ENCODE measurements at regions not wholly inside any gene's neighbourhood (a gene's known extent, or its start where the extent isn't known, plus 50 kb on each side); places are given as distances from the start of the nearest gene placed in this dataset.

DNA sequence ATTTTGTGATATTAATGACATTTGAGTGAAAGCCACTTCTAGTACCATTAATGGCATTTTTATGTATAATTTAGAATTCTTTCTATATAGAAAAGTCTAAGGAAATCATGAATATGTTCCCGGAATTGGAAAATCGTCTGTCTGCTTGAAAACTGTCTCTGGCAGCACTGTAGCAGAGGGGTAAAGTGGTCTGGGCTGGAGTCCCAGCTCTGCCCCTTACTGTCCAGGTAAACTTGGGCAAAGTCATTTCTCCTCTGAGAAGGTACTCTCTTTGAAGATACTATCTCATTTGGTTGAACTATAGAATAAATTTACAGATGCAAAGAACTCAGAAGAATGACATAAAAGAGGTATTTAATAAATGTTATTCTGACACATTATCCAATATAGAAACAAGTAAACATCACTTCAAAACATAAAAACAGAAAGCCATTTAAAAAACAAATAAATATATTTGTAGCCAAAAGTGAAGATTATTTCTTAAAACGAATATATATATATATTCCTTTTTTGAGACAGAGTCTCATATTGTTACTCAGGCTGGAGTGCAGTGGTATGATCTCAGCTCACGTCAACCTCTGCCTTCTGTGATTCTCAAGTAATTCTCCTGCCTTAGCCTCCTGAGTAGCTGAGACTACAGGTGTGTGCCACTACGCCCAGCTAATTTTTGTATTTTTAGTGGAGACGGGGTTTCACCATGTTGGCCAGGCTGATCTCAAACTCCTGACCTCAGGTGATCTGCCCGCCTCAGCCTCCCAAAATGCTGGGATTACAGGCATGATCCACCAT lies 149.8 kb upstream of the ITGA4 start:
- Histone ChIP-seq H3K9me3 (ENCODE audit: control insufficient read depth in 1 of 2, low read length in 2 of 2) (no peaks in the 10 kb centered on the region), H3K4me3 (ENCODE audit: low read depth in 1 of 2, low read length in 2 of 2) (no peak overlapping the region), H3K27ac (ENCODE audit: low read length) (peak overlapping the region; percentile 72), H3K27me3 (ENCODE audit: low read depth, low read length) (no peaks in the 10 kb centered on the region), H3K36me3 (ENCODE audit: control insufficient read depth in 1 of 2, insufficient read depth in 2 of 2, low read length in 2 of 2) (no peaks in the 10 kb centered on the region), H3K4me1 (ENCODE audit: control insufficient read depth in 1 of 2, insufficient read depth in 2 of 2, low read length in 2 of 2) (peaks cover 6% of the 10 kb centered on the region in 2 donors)

DNA sequence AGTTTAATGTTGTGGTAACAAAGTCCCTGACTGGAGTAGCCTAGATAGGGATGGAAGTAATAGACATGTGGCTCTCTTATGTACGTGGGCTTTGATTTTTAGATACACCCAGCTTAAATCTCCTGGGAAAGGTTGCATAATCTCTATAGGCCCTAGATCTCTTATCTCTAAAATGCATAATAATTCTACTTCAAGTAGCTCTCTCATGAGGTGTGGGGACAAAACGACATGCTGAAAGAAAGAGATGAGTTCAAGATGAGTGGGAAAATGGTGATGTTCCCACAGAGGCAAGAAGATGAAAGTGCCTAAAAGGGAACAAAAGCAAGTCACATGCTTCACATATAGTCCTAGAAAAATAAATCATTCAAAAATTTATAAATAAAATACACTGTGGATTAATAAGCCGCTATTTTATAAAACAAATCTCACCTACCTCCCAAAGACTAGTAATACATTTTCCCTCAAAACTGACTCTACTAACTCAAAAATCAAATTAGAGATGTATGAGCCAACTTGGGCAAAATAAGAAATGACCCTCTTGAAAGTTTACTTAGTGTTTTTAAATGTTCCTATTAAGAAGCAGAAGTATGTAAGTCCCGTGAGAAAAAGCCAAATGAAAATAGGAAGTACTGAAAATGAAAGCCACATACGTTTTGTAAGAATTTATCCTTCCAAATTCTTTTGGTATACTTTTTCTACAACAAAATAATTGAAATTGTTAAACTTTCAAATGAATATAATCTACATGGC lies 148.2 kb upstream of the ITGA4 start:
- Histone ChIP-seq H3K27ac (ENCODE audit: low read length) (peak overlapping the region; percentile 76), H3K4me1 (ENCODE audit: control insufficient read depth in 1 of 2, insufficient read depth in 2 of 2, low read length in 2 of 2) (peaks cover 6% of the 10 kb centered on the region in 2 donors), H3K9me3 (ENCODE audit: control insufficient read depth in 1 of 2, low read length in 2 of 2) (no peaks in the 10 kb centered on the region), H3K36me3 (ENCODE audit: control insufficient read depth in 1 of 2, insufficient read depth in 2 of 2, low read length in 2 of 2) (no peaks in the 10 kb centered on the region), H3K27me3 (ENCODE audit: low read depth, low read length) (no peaks in the 10 kb centered on the region), H3K4me3 (ENCODE audit: low read depth in 1 of 2, low read length in 2 of 2) (peak overlapping the region in 1 of 2 donors; percentile 18)

DNA sequence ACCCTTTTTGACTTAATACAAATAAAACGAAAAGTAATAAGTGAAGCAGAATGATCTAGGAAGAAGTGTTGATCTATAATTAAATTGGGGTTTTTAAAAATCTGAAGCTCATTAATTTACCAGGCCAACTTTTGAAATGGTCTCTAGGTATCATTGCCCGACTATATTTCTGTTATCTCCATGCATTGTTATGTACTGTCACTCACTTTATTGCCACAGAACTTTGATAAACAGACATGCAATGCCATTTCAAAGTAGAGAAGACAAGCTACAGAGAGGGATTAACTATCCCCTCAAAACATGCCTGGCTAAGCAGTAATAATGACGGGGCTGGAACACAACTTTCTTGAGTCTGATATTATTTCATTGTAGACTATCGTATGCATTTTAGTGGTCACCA lies 147.6 kb upstream of the ITGA4 start:
- H3K27ac ChIP-seq (ENCODE audit: low read length) = peak overlapping the region; percentile 76
- peak overlapping the region in 1 of 2 donors; percentile 18 for H3K4me3 ChIP-seq (ENCODE audit: low read depth in 1 of 2, low read length in 2 of 2)

DNA sequence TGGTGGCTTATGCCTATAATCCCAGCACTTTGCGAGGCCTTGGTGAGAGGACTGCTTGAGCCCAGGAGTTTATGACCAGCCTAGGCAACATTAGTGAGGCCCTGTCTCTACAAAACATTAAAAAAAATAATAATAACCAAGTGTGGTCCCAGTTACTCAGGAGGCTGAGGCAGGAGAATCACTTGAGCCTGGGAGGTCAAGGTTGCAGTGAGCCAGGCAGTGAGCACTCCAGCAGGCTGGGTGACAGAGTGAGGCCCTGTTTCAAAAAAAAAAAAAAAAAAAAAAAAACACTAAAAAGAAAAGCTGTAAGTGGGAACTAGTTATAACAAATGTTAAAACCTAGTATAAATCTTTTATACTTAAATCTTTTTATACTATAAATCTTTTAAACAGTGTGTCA lies 146.2 kb upstream of the ITGA4 start:
- H3K9me3 ChIP-seq (ENCODE audit: control insufficient read depth in 1 of 2, low read length in 2 of 2) = no peaks in the 10 kb centered on the region
- H3K36me3 ChIP-seq (ENCODE audit: control insufficient read depth in 1 of 2, insufficient read depth in 2 of 2, low read length in 2 of 2) = no peaks in the 10 kb centered on the region
- H3K27ac ChIP-seq (ENCODE audit: low read length) = no peak overlapping the region
- no peak overlapping the region for H3K4me3 ChIP-seq (ENCODE audit: low read depth in 1 of 2, low read length in 2 of 2)
- no peaks in the 10 kb centered on the region for H3K27me3 ChIP-seq (ENCODE audit: low read depth, low read length)
- peaks cover 0 to 6% of the 10 kb centered on the region in 2 donors for H3K4me1 ChIP-seq (ENCODE audit: control insufficient read depth in 1 of 2, insufficient read depth in 2 of 2, low read length in 2 of 2)

More for the DNA sequence above, 147.6 kb upstream of the ITGA4 start:
- Histone ChIP-seq H3K36me3 (ENCODE audit: control insufficient read depth in 1 of 2, insufficient read depth in 2 of 2, low read length in 2 of 2) (no peaks in the 10 kb centered on the region), H3K4me1 (ENCODE audit: control insufficient read depth in 1 of 2, insufficient read depth in 2 of 2, low read length in 2 of 2) (peaks cover 6% of the 10 kb centered on the region in 2 donors), H3K27me3 (ENCODE audit: low read depth, low read length) (no peaks in the 10 kb centered on the region), H3K9me3 (ENCODE audit: control insufficient read depth in 1 of 2, low read length in 2 of 2) (no peaks in the 10 kb centered on the region)

DNA sequence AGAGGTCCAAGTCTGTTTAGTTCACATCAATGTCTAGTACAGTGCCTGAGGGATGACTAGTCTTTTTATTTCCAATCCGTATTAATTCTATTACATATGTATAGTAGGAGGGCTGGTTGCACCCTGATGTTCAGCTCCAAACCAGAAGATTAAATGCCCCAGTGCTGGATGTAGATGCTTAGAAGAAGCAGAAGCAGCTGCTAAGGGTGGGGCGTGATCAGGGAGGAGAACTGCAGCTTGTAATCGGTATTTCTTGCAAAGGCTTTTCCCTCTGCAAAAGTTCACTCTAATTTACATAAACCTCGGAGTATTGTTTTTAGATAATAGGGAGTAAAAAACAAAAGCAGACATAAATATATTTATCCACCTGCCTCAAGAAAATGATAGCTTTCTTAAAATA lies 145.3 kb upstream of the ITGA4 start:
- Histone ChIP-seq H3K4me1 (ENCODE audit: control insufficient read depth in 1 of 2, insufficient read depth in 2 of 2, low read length in 2 of 2) (peaks cover 0 to 6% of the 10 kb centered on the region in 2 donors), H3K27ac (ENCODE audit: low read length) (peak overlapping the region; percentile 10), H3K4me3 (ENCODE audit: low read depth in 1 of 2, low read length in 2 of 2) (no peak overlapping the region), H3K27me3 (ENCODE audit: low read depth, low read length) (no peaks in the 10 kb centered on the region), H3K36me3 (ENCODE audit: control insufficient read depth in 1 of 2, insufficient read depth in 2 of 2, low read length in 2 of 2) (no peaks in the 10 kb centered on the region), H3K9me3 (ENCODE audit: control insufficient read depth in 1 of 2, low read length in 2 of 2) (no peaks in the 10 kb centered on the region)

DNA sequence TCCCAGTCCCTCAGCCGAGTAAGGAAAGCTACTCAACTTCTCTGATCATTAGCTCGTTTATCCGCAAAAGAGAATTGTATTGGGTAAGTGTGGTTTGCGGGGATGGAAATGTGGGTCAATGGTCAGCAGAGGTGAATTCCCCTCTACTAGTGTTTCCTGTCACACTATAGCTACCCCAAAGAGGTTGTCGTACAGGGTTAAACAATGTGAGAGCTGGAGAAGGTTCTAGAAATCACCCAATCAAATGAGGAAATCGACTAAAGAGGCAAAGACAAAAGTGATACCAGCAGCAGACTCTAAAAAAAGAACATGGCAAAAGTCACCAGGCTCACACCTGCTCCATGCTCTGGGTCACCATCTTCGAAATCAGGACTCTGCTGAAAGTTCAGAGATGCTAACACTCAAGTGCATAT lies 144.7 kb upstream of the ITGA4 start:
- Histone ChIP-seq H3K27me3 (ENCODE audit: low read depth, low read length) (no peaks in the 10 kb centered on the region), H3K4me3 (ENCODE audit: low read depth in 1 of 2, low read length in 2 of 2) (no peak overlapping the region), H3K4me1 (ENCODE audit: control insufficient read depth in 1 of 2, insufficient read depth in 2 of 2, low read length in 2 of 2) (peaks cover 0 to 6% of the 10 kb centered on the region in 2 donors), H3K27ac (ENCODE audit: low read length) (peak overlapping the region; percentile 10), H3K36me3 (ENCODE audit: control insufficient read depth in 1 of 2, insufficient read depth in 2 of 2, low read length in 2 of 2) (no peaks in the 10 kb centered on the region), H3K9me3 (ENCODE audit: control insufficient read depth in 1 of 2, low read length in 2 of 2) (no peaks in the 10 kb centered on the region)

DNA sequence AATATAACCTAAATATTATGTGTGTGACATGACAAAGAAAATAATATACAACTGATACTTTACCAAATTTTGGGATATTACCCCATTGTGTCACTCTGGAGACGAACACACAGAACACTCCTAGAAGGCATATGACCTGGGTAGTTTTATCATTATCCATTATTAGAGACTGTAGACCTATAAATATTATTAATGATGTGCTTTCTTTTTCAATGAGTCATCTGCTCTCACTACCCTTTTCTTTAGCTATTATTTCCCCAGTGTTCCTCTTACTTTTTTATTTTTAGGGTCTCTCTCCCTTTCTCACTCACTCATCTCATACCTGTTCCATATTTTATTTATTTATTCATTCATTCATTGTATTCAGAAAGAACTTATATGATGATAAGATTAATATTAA lies 143.3 kb upstream of the ITGA4 start:
- Histone ChIP-seq H3K27ac (ENCODE audit: low read length) (no peak overlapping the region), H3K4me3 (ENCODE audit: low read depth in 1 of 2, low read length in 2 of 2) (no peak overlapping the region), H3K9me3 (ENCODE audit: control insufficient read depth in 1 of 2, low read length in 2 of 2) (no peaks in the 10 kb centered on the region), H3K36me3 (ENCODE audit: control insufficient read depth in 1 of 2, insufficient read depth in 2 of 2, low read length in 2 of 2) (no peaks in the 10 kb centered on the region), H3K4me1 (ENCODE audit: control insufficient read depth in 1 of 2, insufficient read depth in 2 of 2, low read length in 2 of 2) (no peaks in the 10 kb centered on the region), H3K27me3 (ENCODE audit: low read depth, low read length) (no peaks in the 10 kb centered on the region)

DNA sequence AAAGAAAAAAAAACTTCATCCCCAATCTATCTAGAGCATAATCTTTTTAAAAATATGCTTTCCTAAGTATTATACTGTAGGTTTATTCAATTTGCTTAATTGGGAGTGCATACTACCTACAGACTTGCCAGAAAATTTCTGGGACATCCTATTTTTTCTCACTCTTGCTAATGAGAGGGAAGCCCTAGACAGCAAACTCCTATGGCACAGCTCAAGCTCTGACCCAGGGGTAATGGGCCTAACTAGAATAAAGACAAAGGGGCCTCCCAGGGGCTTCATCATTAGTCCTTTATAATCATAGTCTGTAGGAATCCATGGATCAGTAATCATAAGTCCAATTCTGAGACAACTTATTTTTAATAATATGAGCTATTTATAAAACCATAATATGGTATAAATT lies 142.6 kb upstream of the ITGA4 start:
- H3K36me3 ChIP-seq (ENCODE audit: control insufficient read depth in 1 of 2, insufficient read depth in 2 of 2, low read length in 2 of 2) = no peaks in the 10 kb centered on the region
- H3K27me3 ChIP-seq (ENCODE audit: low read depth, low read length) = no peaks in the 10 kb centered on the region
- no peak overlapping the region for H3K4me3 ChIP-seq (ENCODE audit: low read depth in 1 of 2, low read length in 2 of 2)
- H3K27ac ChIP-seq (ENCODE audit: low read length) = no peak overlapping the region
- no peaks in the 10 kb centered on the region for H3K4me1 ChIP-seq (ENCODE audit: control insufficient read depth in 1 of 2, insufficient read depth in 2 of 2, low read length in 2 of 2)
- H3K9me3 ChIP-seq (ENCODE audit: control insufficient read depth in 1 of 2, low read length in 2 of 2) = no peaks in the 10 kb centered on the region

DNA sequence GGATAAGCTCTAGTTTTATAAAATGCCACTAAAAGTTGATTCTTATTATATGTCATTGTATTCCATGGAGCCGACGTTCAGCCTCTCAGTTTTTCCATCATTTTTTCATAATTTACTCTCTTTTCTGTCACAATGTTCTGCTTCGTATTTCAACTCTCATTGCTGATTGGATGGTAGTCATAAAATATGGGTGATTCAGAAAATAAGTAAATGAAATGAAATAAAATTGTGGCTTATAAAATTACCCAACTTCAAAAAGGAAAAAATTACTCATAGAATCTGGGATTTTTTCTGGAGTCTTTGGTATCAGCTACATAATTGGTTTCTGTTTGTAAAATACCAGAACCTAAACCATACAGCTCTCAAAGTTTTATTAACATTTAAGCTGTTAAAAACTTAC lies 139.7 kb upstream of the ITGA4 start:
- Histone ChIP-seq H3K27ac (ENCODE audit: low read length) (no peak overlapping the region), H3K4me3 (ENCODE audit: low read depth in 1 of 2, low read length in 2 of 2) (no peak overlapping the region), H3K36me3 (ENCODE audit: control insufficient read depth in 1 of 2, insufficient read depth in 2 of 2, low read length in 2 of 2) (no peaks in the 10 kb centered on the region), H3K4me1 (ENCODE audit: control insufficient read depth in 1 of 2, insufficient read depth in 2 of 2, low read length in 2 of 2) (no peaks in the 10 kb centered on the region), H3K27me3 (ENCODE audit: low read depth, low read length) (no peaks in the 10 kb centered on the region), H3K9me3 (ENCODE audit: control insufficient read depth in 1 of 2, low read length in 2 of 2) (no peaks in the 10 kb centered on the region)

DNA sequence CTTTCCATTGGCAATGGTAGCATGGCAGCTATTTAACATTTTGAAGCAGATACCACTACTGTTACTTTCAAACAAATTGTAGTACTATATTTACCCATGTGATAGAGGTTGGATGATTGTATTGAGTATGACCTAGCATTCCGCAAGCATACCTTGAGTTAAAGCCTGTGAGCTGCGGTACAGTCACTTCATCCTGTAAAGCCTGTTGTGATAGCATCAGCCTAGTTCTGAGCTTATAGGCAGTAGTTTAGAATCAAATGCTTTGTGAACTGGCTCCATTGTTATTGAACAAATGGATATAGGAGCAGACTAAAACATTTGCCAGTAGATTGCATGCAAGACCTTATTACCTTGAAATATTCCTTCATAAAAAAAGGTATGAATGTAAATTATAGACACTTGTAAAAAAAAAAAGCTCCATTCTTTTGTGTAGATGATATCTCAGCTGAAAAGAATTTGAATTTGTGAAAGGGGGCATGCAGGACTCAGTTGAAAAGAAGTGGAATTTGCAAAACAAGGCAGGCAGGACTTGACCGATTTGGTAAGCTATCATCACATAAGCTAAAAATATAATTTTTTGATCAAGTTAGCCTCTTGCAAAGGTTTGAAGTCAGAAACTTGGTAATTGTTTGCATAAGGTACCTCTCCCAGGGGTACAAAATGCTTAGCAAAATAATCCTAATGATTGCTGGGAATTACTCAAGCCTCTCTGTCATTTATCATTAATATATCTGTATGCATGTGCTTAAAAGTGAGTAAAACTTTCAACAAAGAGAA lies 138.5 kb upstream of the ITGA4 start:
- H3K4me3 ChIP-seq (ENCODE audit: low read depth in 1 of 2, low read length in 2 of 2) = no peak overlapping the region
- H3K36me3 ChIP-seq (ENCODE audit: control insufficient read depth in 1 of 2, insufficient read depth in 2 of 2, low read length in 2 of 2) = no peaks in the 10 kb centered on the region
- no peaks in the 10 kb centered on the region for H3K4me1 ChIP-seq (ENCODE audit: control insufficient read depth in 1 of 2, insufficient read depth in 2 of 2, low read length in 2 of 2)
- no peak overlapping the region for H3K27ac ChIP-seq (ENCODE audit: low read length)
- no peaks in the 10 kb centered on the region for H3K27me3 ChIP-seq (ENCODE audit: low read depth, low read length)
- no peaks in the 10 kb centered on the region for H3K9me3 ChIP-seq (ENCODE audit: control insufficient read depth in 1 of 2, low read length in 2 of 2)

DNA sequence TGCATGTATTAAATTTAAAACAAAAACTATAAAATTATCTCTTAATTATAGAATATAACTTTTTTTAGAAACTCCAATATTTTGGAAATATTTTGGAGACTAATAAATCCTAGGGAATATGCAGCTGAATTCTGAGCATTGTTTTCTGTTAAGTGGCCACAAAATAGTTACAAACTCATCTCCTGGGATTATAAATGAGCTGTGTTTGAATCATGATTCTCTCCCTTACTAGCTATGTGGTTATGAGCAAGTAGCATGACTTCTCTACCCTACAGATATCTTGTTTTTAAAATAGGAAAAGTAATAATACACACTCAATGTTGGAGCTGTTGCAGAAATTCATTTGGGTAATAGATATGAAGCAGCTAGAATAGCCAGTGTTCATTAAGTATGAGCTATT lies 137.9 kb upstream of the ITGA4 start:
- no peak overlapping the region for H3K27ac ChIP-seq (ENCODE audit: low read length)
- H3K27me3 ChIP-seq (ENCODE audit: low read depth, low read length) = no peaks in the 10 kb centered on the region
- H3K4me1 ChIP-seq (ENCODE audit: control insufficient read depth in 1 of 2, insufficient read depth in 2 of 2, low read length in 2 of 2) = no peaks in the 10 kb centered on the region
- H3K36me3 ChIP-seq (ENCODE audit: control insufficient read depth in 1 of 2, insufficient read depth in 2 of 2, low read length in 2 of 2) = no peaks in the 10 kb centered on the region
- H3K9me3 ChIP-seq (ENCODE audit: control insufficient read depth in 1 of 2, low read length in 2 of 2) = no peaks in the 10 kb centered on the region
- no peak overlapping the region for H3K4me3 ChIP-seq (ENCODE audit: low read depth in 1 of 2, low read length in 2 of 2)

Measured in muscle layer of duodenum (tissue), 2 donors.